ENCODE measurements at regions not wholly inside any gene's neighbourhood (a gene's known extent, or its start where the extent isn't known, plus 50 kb on each side); places are given as distances from the start of the nearest gene placed in this dataset.

DNA sequence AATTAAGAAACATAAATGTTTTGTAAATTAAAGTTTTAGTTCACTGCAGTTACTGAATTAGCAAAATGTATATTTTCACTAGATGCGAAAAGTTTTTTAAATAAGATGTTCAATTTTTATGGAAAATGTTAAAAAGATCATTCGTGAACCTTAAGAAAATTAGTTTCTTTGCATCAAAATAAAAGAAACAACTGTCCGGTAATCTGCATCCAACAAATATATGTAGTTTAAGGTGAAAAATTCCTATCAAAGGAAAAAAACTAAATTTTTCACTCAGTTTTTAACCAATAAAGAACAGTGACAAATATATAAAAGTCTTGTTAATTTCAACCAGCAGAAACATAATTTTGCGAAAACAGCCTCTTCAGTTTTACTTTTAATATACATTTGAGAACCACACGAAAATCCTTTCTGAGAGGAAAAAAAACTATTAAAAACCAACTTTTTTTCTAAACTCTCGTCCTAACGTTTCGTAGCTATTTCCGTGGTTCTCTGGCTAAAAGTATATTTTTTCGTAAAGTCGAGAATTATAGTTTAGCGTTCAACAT is 64.5 kb downstream of the KCNRG start:
- FAIRE-seq (no peak), DNase-seq (peak in 1 of 2 donors; percentile 24)
- WGBS, 3 donors, result 11 to 14% (median 13%) methylated on average over 12 of the region's 12 CpGs
- Histone ChIP-seq H3K9me3 (ENCODE audit: control insufficient read depth in 2 of 2, insufficient read depth in 1 of 2, low read depth in 1 of 2, low read length in 1 of 2) (no peaks in the 10 kb centered on the region), H3K4me3 (ENCODE audit: low read depth in 1 of 3, low read length in 3 of 3) (peak overlapping the region; percentile 89 to 91 (median 91)), H3K27me3 (ENCODE audit: control insufficient read depth in 3 of 3, insufficient read depth in 3 of 3, low read length in 3 of 3) (no peaks in the 10 kb centered on the region), H3K4me1 (ENCODE audit: control insufficient read depth in 3 of 3, insufficient read depth in 2 of 3, low read depth in 1 of 3, low read length in 2 of 3) (no peaks in the 10 kb centered on the region), H3K36me3 (ENCODE audit: control insufficient read depth in 3 of 3, insufficient read depth in 2 of 3, low read depth in 1 of 3, low read length in 3 of 3) (no peaks in the 10 kb centered on the region), H3K27ac (ENCODE audit: low read depth in 1 of 3, low read length in 2 of 3) (peak overlapping the region; percentile 63 to 96 (median 90))

DNA sequence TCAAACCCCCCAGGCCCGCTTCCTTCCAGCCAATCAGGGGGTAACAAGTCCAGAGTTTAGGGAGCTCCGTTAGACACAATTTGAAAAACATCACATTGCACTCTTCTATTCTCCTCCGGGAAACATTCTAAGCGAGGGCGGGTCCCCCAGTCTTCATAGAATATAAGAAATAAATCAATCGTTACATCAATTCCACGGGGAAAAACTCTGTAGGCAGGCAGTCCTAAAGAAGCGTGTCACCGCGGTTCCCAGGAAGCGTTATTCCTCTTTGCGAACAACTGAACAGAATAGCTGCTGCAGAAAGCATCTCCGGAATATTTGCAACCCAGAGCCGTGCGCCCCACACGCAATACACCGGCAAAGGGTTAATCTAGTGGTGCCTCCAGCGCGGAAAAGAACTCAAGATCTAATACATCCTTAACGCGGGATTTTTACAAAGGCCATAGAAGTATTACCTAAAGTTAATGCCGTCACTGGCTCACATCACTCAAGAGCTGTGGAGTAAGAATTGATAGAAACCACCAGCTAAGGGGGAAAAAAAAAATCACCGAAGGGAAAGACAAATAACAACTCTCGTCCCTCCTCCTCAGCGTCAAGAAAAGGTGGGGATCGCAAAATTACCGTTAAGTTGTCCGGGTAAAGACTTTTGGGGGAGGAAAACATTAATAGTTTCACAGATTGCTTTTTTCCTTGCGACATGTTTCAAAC is 65.1 kb downstream of the KCNRG start:
- Histone ChIP-seq H3K36me3 (ENCODE audit: control insufficient read depth in 3 of 3, insufficient read depth in 2 of 3, low read depth in 1 of 3, low read length in 3 of 3) (no peaks in the 10 kb centered on the region), H3K4me3 (ENCODE audit: low read depth in 1 of 3, low read length in 3 of 3) (peak overlapping the region; percentile 89 to 91 (median 91)), H3K9me3 (ENCODE audit: control insufficient read depth in 2 of 2, insufficient read depth in 1 of 2, low read depth in 1 of 2, low read length in 1 of 2) (no peaks in the 10 kb centered on the region), H3K27ac (ENCODE audit: low read depth in 1 of 3, low read length in 2 of 3) (peak overlapping the region; percentile 63 to 96 (median 90)), H3K4me1 (ENCODE audit: control insufficient read depth in 3 of 3, insufficient read depth in 2 of 3, low read depth in 1 of 3, low read length in 2 of 3) (no peaks in the 10 kb centered on the region), H3K27me3 (ENCODE audit: control insufficient read depth in 3 of 3, insufficient read depth in 3 of 3, low read length in 3 of 3) (no peaks in the 10 kb centered on the region)
- DNase-seq (peak; percentile 35 to 65), FAIRE-seq (no peak)
- WGBS, 3 donors, result 0 to 1% (median 0%) methylated on average over 29 of the region's 29 CpGs

DNA sequence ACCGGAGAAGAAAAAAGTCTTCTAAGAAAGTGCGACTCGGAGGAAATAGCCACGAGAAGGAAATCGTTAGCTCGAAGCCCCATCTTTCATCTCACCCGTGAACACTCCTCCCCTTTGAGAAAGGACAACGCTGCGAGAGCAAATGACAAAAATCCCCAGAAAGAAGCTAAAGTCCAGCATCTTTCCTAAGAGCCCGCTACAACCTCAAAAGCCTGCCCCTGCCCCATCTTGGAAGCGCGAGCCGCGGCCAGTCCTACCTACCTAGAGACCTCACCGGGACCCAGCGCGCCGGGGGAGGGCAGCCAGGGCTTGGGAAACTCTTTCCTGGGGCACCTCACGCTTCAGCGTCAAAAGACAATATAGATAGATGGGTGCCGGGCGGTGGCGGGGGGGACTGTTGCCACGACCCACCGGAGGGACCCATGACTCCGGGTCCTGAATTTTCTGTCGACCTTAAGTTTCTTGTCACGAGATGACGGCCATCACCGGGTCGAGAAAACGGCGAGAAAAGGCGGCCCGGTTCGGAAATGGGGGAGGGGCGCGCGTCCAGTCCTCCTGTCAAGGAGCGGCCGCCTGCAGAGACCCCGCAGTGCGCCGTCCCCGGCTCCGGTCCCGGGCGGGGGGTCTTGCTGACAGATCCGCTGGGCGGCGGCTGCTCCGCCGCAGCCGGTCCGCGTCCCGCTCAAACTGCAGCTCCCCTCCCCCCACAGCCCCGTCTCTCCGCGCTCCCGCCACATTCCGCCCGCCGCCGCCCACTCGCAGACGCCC is 65.9 kb downstream of the KCNRG start:
- DNase-seq, result peak; percentile 55 to 79
- Histone ChIP-seq H3K9me3 (ENCODE audit: control insufficient read depth in 2 of 2, insufficient read depth in 1 of 2, low read depth in 1 of 2, low read length in 1 of 2) (no peaks in the 10 kb centered on the region), H3K36me3 (ENCODE audit: control insufficient read depth in 3 of 3, insufficient read depth in 2 of 3, low read depth in 1 of 3, low read length in 3 of 3) (no peaks in the 10 kb centered on the region), H3K27me3 (ENCODE audit: control insufficient read depth in 3 of 3, insufficient read depth in 3 of 3, low read length in 3 of 3) (no peaks in the 10 kb centered on the region), H3K4me3 (ENCODE audit: low read depth in 1 of 3, low read length in 3 of 3) (peak overlapping the region; percentile 89 to 91 (median 91)), H3K4me1 (ENCODE audit: control insufficient read depth in 3 of 3, insufficient read depth in 2 of 3, low read depth in 1 of 3, low read length in 2 of 3) (no peaks in the 10 kb centered on the region), H3K27ac (ENCODE audit: low read depth in 1 of 3, low read length in 2 of 3) (peak overlapping the region; percentile 71 to 96 (median 90))
- FAIRE-seq, result no peak
- 0 to 1% (median 0%) methylated on average over 52 to 67 of the region's 67 CpGs for WGBS, 3 donors

DNA sequence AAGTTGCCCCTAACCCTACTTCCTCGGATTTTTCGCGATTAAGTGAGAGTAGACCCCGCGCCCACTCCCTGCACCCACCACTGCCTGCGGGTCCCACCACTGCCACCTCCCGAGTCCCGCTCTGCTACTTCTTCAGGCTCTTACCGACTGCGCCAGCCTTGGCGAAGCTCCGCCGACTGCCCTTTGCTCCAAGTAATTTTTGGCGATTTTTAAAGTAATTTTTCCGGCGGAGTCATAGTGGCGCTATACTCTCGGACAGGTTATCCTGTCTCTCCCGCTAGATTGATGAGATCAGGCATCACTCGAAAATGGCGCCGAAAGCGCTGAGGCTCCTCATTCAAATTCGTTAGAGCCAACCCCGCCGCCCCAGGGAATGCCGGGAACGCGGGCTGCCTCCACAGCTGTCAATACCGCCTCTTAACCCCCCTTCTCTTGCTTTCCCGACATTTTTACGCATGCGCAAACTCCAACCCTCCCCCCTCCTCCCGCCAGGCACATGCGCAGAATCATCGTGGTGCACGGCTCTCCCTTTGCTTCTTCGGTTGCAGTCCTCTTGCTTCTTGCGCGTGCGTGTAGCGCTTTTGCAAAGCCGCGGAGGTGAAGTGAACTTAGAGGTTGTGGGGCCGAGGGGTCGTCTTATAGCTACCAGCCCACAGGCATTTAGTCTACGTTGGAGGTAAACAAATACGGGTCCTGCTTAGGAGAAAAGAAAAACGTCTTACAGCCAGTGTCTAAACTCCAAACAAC is 66.6 kb downstream of the KCNRG start:
- Histone ChIP-seq H3K36me3 (ENCODE audit: control insufficient read depth in 3 of 3, insufficient read depth in 2 of 3, low read depth in 1 of 3, low read length in 3 of 3) (no peaks in the 10 kb centered on the region), H3K9me3 (ENCODE audit: control insufficient read depth in 2 of 2, insufficient read depth in 1 of 2, low read depth in 1 of 2, low read length in 1 of 2) (no peaks in the 10 kb centered on the region), H3K27ac (ENCODE audit: low read depth in 1 of 3, low read length in 2 of 3) (peak overlapping the region; percentile 82 to 96 (median 94)), H3K4me1 (ENCODE audit: control insufficient read depth in 3 of 3, insufficient read depth in 2 of 3, low read depth in 1 of 3, low read length in 2 of 3) (no peaks in the 10 kb centered on the region), H3K27me3 (ENCODE audit: control insufficient read depth in 3 of 3, insufficient read depth in 3 of 3, low read length in 3 of 3) (no peaks in the 10 kb centered on the region), H3K4me3 (ENCODE audit: low read depth in 1 of 3, low read length in 3 of 3) (peak overlapping the region; percentile 89 to 91 (median 91))
- WGBS, 3 donors, result 0 to 1% (median 0%) methylated on average over 48 to 49 of the region's 49 CpGs
- DNase-seq (peak; percentile 99), FAIRE-seq (peak; percentile 74)

DNA sequence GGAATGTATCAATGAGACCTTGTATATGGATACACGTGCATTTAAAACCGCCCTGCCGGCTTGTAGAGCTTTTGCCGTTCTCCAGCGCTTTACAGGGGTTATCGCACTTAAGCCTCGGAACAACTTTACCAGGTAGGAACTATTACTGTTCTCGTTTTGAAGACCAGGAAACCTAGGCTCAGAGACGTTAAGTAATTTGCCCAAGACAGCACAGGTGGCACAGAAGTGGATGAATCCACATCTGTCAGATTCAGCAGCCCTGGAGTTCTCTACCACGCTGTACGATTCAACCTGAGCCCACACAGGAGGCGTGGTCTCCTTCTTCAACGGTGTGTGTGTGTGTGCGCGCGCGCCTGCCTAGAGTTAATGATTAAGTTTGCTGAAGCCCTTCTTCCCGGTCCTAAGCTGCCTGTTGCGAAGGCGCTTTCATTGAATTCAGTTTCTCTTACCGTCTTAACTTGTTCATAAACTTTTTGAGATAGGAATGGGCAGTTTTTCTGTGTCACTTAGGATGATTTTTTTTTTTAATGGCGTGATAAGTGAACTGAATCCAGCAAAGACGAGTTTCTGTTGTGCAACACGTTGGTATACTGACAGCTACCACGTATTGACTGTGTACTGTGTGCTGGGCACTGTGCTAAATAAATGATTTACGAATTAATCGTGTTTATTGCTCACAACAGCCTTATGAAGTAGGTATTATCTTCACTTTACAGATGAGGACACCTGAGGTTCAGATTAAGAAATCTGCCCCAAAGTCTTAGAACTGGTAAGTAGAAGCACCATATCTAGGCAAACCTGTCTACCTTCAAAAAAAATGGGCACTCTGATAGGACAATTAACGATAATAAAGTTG is 67.4 kb downstream of the KCNRG start:
- H3K36me3 ChIP-seq (ENCODE audit: control insufficient read depth in 3 of 3, insufficient read depth in 2 of 3, low read depth in 1 of 3, low read length in 3 of 3), result no peaks in the 10 kb centered on the region
- H3K4me3 ChIP-seq (ENCODE audit: low read depth in 1 of 3, low read length in 3 of 3), result peak overlapping the region; percentile 26 to 91 (median 89)
- H3K4me1 ChIP-seq (ENCODE audit: control insufficient read depth in 3 of 3, insufficient read depth in 2 of 3, low read depth in 1 of 3, low read length in 2 of 3), result no peaks in the 10 kb centered on the region
- H3K27me3 ChIP-seq (ENCODE audit: control insufficient read depth in 3 of 3, insufficient read depth in 3 of 3, low read length in 3 of 3), result no peaks in the 10 kb centered on the region
- no peaks in the 10 kb centered on the region for H3K9me3 ChIP-seq (ENCODE audit: control insufficient read depth in 2 of 2, insufficient read depth in 1 of 2, low read depth in 1 of 2, low read length in 1 of 2)
- H3K27ac ChIP-seq (ENCODE audit: low read depth in 1 of 3, low read length in 2 of 3), result peak overlapping the region; percentile 82 to 94 (median 88)
- FAIRE-seq (no peak), DNase-seq (peak; percentile 95)
- WGBS, 3 donors, result 0 to 2% (median 0%) methylated on average over 28 of the region's 28 CpGs

DNA sequence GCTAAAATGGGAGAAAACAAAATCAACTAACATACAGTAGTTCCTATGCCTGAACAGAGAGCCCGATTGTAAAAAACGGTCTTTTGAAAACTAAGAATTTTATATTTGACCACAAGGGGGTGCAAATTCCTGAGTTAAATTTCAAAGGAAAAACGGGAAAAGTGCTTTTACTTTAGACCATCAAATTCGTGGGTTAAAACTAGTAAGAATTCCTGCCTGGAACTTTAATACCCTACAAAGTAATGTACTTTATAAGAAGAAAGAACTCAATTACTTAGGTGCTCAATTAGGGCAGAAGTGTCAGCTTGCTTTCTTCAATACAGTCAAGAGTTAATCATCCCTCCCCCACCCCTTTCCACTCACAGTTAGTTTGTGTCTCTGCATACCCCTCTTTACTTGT is 69.8 kb downstream of the KCNRG start:
- Histone ChIP-seq H3K36me3 (ENCODE audit: control insufficient read depth in 3 of 3, insufficient read depth in 2 of 3, low read depth in 1 of 3, low read length in 3 of 3) (no peaks in the 10 kb centered on the region), H3K4me3 (ENCODE audit: low read depth in 1 of 3, low read length in 3 of 3) (no peak overlapping the region), H3K9me3 (ENCODE audit: control insufficient read depth in 2 of 2, insufficient read depth in 1 of 2, low read depth in 1 of 2, low read length in 1 of 2) (no peaks in the 10 kb centered on the region), H3K27me3 (ENCODE audit: control insufficient read depth in 3 of 3, insufficient read depth in 3 of 3, low read length in 3 of 3) (no peaks in the 10 kb centered on the region), H3K4me1 (ENCODE audit: control insufficient read depth in 3 of 3, insufficient read depth in 2 of 3, low read depth in 1 of 3, low read length in 2 of 3) (no peaks in the 10 kb centered on the region), H3K27ac (ENCODE audit: low read depth in 1 of 3, low read length in 2 of 3) (no peak overlapping the region)
- DNase-seq (peak; percentile 30 to 56), FAIRE-seq (peak; percentile 62)
- WGBS, 3 donors, result 1 to 3% (median 3%) methylated on average over 4 of the region's 4 CpGs

DNA sequence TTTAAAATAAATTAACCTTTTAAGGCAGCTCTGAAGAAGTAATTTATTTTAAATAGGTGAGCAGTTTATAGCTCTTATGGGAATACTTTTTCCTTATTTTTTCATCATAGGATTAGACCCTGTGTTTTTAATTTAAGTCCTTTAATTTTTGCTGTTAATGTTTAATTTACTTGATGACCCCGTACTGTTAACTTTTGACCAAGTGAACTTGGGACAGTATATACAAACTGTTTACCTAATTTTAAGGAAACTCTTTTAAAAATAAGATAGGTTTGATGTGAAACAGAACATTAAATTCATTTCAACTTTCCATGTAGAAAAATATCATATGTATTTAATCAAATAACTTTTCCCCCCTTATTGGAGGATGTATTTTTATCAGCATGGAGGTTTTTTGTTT is 74.4 kb downstream of the KCNRG start:
- WGBS, 3 donors, result 38 to 75% (median 42%) methylated on average over 1 of the region's 1 CpG
- H3K27me3 ChIP-seq (ENCODE audit: control insufficient read depth in 3 of 3, insufficient read depth in 3 of 3, low read length in 3 of 3), result no peaks in the 10 kb centered on the region
- FAIRE-seq (no peak), DNase-seq (no peak)
- no peaks in the 10 kb centered on the region for H3K36me3 ChIP-seq (ENCODE audit: control insufficient read depth in 3 of 3, insufficient read depth in 2 of 3, low read depth in 1 of 3, low read length in 3 of 3)
- no peaks in the 10 kb centered on the region for H3K9me3 ChIP-seq (ENCODE audit: control insufficient read depth in 2 of 2, insufficient read depth in 1 of 2, low read depth in 1 of 2, low read length in 1 of 2)
- H3K4me1 ChIP-seq (ENCODE audit: control insufficient read depth in 3 of 3, insufficient read depth in 2 of 3, low read depth in 1 of 3, low read length in 2 of 3), result peaks cover 0 to 10% (median 0%) of the 10 kb centered on the region in 3 donors
- no peak overlapping the region for H3K27ac ChIP-seq (ENCODE audit: low read depth in 1 of 3, low read length in 2 of 3)
- no peak overlapping the region for H3K4me3 ChIP-seq (ENCODE audit: low read depth in 1 of 3, low read length in 3 of 3)
